HG02884 (cell line): ENCODE measurements at regions not wholly inside any gene's neighbourhood (a gene's known extent, or its start where the extent isn't known, plus 50 kb on each side); places are given as distances from the start of the nearest gene placed in this dataset.

Experiments
- ATAC-seq: cut with Tn5 transposase; IDR thresholded peaks from one replicate; pipeline ENCODE4 v1.9.1; 2021; ENCODE audit warnings: mild to moderate bottlenecking, moderate library complexity; ENCODE audit not compliant: unreplicated experiment

GRCh38 chr1:87265786-87266185 is 62.9 kb upstream of the LMO4 start:
- ATAC-seq = no peak

GRCh38 chr1:87268111-87268510 is 60.6 kb upstream of the LMO4 start:
- ATAC-seq = no peak

GRCh38 chr1:87269921-87270320 is 58.8 kb upstream of the LMO4 start:
- no peak for ATAC-seq

GRCh38 chr1:87273291-87273690 is 55.4 kb upstream of the LMO4 start:
- no peak for ATAC-seq

- ATAC-seq = no peak
Observed at GRCh38 chr1:87274851-87275250, 53.8 kb upstream of the LMO4 start.

GRCh38 chr1:87278825-87279535 is 49.7 kb upstream of the LMO4 start:
- no peak for ATAC-seq
